H1 (cell line): ENCODE measurements at regions not wholly inside any gene's neighbourhood (a gene's known extent, or its start where the extent isn't known, plus 50 kb on each side); places are given as distances from the start of the nearest gene placed in this dataset.

Source experiments
- CTCF ChIA-PET: fragments of 300-600 bp; sonication (Branson Sonifier 250); formaldehyde crosslinking; loops from one replicate; lab custom pipeline; 2021; ENCODE audit not compliant: partially characterized antibody; lab: Charles Lee
- POLR2A ChIA-PET: fragments of 300-600 bp; sonication (Branson Sonifier 250); formaldehyde crosslinking; loops from one replicate; lab custom pipeline; 2021; ENCODE audit warnings: inconsistent platforms; ENCODE audit not compliant: partially characterized antibody; lab: Charles Lee
- DNase-seq, 2 experiments: peaks; one replicate each; pipeline versions ENCODE4 v3.0.0 to v3.0.0-alpha.2; 2010 to 2022; ENCODE audit warnings: low spot score in 2 of 2, low read depth in 1 of 2, mixed read lengths in 1 of 2
- FAIRE-seq: peaks from 2 replicates; lab custom pipeline; 2011; peaks lifted over from hg19 to GRCh38; lab: Jason Lieb, UNC
- H2AFZ ChIP-seq: 2 replicates; pipeline ENCODE4 v1.8.1; 2012; ENCODE audit warnings: low read length, inconsistent platforms
- H2AK5ac ChIP-seq: 2 replicates; pipeline ENCODE4 v1.6.1; 2013; ENCODE audit warnings: low read depth, low read length
- H2BK120ac ChIP-seq: replicated peaks from 2 replicates; pipeline ENCODE3; 2013; ENCODE audit warnings: low read depth, low read length, inconsistent platforms
- H2BK12ac ChIP-seq: 2 replicates; pipeline ENCODE4 v1.6.1; 2013; ENCODE audit warnings: low read depth, low read length
- H2BK15ac ChIP-seq: 2 replicates; pipeline ENCODE4 v1.6.1; 2013; ENCODE audit warnings: low read length
- H2BK20ac ChIP-seq: 2 replicates; pipeline ENCODE4 v1.6.1; 2013; ENCODE audit warnings: low read length
- H2BK5ac ChIP-seq: 2 replicates; pipeline ENCODE4 v1.6.1; 2013; ENCODE audit warnings: low read depth, low read length
- H3K14ac ChIP-seq: 2 replicates; pipeline ENCODE4 v1.6.1; 2013; ENCODE audit warnings: inconsistent platforms; ENCODE audit not compliant: insufficient read length
- H3K18ac ChIP-seq: 2 replicates; pipeline ENCODE4 v1.6.1; 2013; ENCODE audit warnings: low read length; ENCODE audit errors: extremely low read depth
- H3K23ac ChIP-seq: 2 replicates; pipeline ENCODE4 v1.6.1; 2013; ENCODE audit warnings: inconsistent platforms; ENCODE audit not compliant: insufficient read length
- H3K23me2 ChIP-seq: 2 replicates; pipeline ENCODE4 v1.6.1; 2013; ENCODE audit warnings: low read depth, low read length
- H3K27ac ChIP-seq: 2 replicates; pipeline ENCODE4 v1.6.1; 2011; ENCODE audit warnings: low read depth, low read length, inconsistent platforms
- H3K27me3 ChIP-seq, 4 experiments: replicated peaks in 1 of 4; 1 replicate in 1 of 4; 2 replicates in 3 of 4; pipeline versions ENCODE4 v1.6.1 to v1.8.1; 2011 to 2013; ENCODE audit warnings: low read length in 3 of 4, mild to moderate bottlenecking in 3 of 4, inconsistent platforms in 2 of 4, mixed read lengths in 2 of 4, moderate library complexity in 1 of 4; ENCODE audit not compliant: control insufficient read depth in 3 of 4, insufficient read depth in 3 of 4; ENCODE audit errors: extremely low read depth in 1 of 4
- H3K36me3 ChIP-seq, 4 experiments: 2 replicates each; pipeline versions ENCODE4 v1.6.1 to v1.8.1; 2011 to 2013; ENCODE audit warnings: mild to moderate bottlenecking in 4 of 4, low read length in 3 of 4, moderate library complexity in 2 of 4, control low read depth in 1 of 4, inconsistent platforms in 1 of 4; ENCODE audit not compliant: insufficient read depth in 4 of 4, control insufficient read depth in 2 of 4
- H3K4ac ChIP-seq: replicated peaks from 2 replicates; pipeline ENCODE3; 2013; ENCODE audit warnings: low read length, low read depth, mixed read lengths, inconsistent platforms; ENCODE audit not compliant: insufficient read length
- H3K4me1 ChIP-seq, 4 experiments: replicated peaks in 1 of 4; 1 replicate in 1 of 4; 2 replicates in 3 of 4; pipeline versions ENCODE4 v1.6.1 to v1.8.1; 2011 to 2013; ENCODE audit warnings: low read length in 3 of 4, inconsistent platforms in 2 of 4, mixed read lengths in 1 of 4; ENCODE audit not compliant: insufficient read depth in 4 of 4, control insufficient read depth in 3 of 4
- H3K4me2 ChIP-seq, 2 experiments: 2 replicates each; pipeline versions ENCODE4 v1.6.1 to v1.8.1; 2011 to 2013; ENCODE audit warnings: low read depth in 2 of 2, low read length in 2 of 2, control low read depth in 1 of 2, inconsistent platforms in 1 of 2, mild to moderate bottlenecking in 1 of 2; ENCODE audit not compliant: insufficient read depth in 1 of 2
- H3K4me3 ChIP-seq, 4 experiments: fragments of 200-600, 300-600 bp in 1 of 4; sonication (generic), shearing (Covaris generic), sonication (Bioruptor Twin) in 1 of 4; 2 replicates each; pipeline versions ENCODE4 v1.5.1 to v1.8.1; 2011 to 2016; ENCODE audit warnings: low read length in 4 of 4, low read depth in 3 of 4, control low read depth in 2 of 4, inconsistent platforms in 2 of 4, mild to moderate bottlenecking in 2 of 4, mixed read lengths in 1 of 4, moderate library complexity in 1 of 4; ENCODE audit not compliant: insufficient read depth in 2 of 4; ENCODE audit errors: extremely low read depth in 1 of 4
- H3K56ac ChIP-seq: replicated peaks from 2 replicates; pipeline ENCODE3; 2013; ENCODE audit warnings: low read depth, mild to moderate bottlenecking, mixed read lengths, low read length, inconsistent platforms; ENCODE audit not compliant: insufficient read length
- H3K79me1 ChIP-seq: 2 replicates; pipeline ENCODE4 v1.6.1; 2013; ENCODE audit warnings: low read depth, low read length, control low read depth
- H3K79me2 ChIP-seq, 2 experiments: 2 replicates each; pipeline versions ENCODE4 v1.6.1 to v1.8.1; 2012 to 2013; ENCODE audit warnings: low read length in 2 of 2, mild to moderate bottlenecking in 2 of 2, inconsistent platforms in 1 of 2; ENCODE audit not compliant: insufficient read depth in 2 of 2, control insufficient read depth in 1 of 2
- H3K9ac ChIP-seq, 4 experiments: replicated peaks in 1 of 4; 1 replicate in 1 of 4; 2 replicates in 3 of 4; pipeline versions ENCODE4 v1.6.1 to v1.8.1; 2011 to 2013; ENCODE audit warnings: low read depth in 3 of 4, low read length in 3 of 4, control low read depth in 2 of 4, mild to moderate bottlenecking in 2 of 4, moderate library complexity in 2 of 4, inconsistent platforms in 1 of 4; ENCODE audit errors: extremely low read depth in 1 of 4
- H3K9me3 ChIP-seq, 2 experiments: 2 replicates each; pipeline versions ENCODE4 v1.6.1 to v1.8.1; 2012 to 2013; ENCODE audit warnings: mild to moderate bottlenecking in 2 of 2, moderate library complexity in 2 of 2, control low read depth in 1 of 2, inconsistent platforms in 1 of 2, low read depth in 1 of 2, low read length in 1 of 2, mixed read lengths in 1 of 2; ENCODE audit not compliant: insufficient read depth in 2 of 2
- H4K20me1 ChIP-seq, 2 experiments: replicated peaks in 1 of 2; 2 replicates each; pipeline versions ENCODE3 to v1.8.1; 2011 to 2013; ENCODE audit warnings: inconsistent platforms in 2 of 2, low read length in 2 of 2, mild to moderate bottlenecking in 1 of 2; ENCODE audit not compliant: insufficient read depth in 2 of 2, control insufficient read depth in 1 of 2
- H4K5ac ChIP-seq: 2 replicates; pipeline ENCODE4 v1.6.1; 2013; ENCODE audit warnings: low read length, low read depth, mixed read lengths, inconsistent platforms; ENCODE audit not compliant: insufficient read length
- H4K8ac ChIP-seq: 2 replicates; pipeline ENCODE4 v1.8.0; 2013; ENCODE audit warnings: mild to moderate bottlenecking, moderate library complexity, low read length, inconsistent platforms; ENCODE audit not compliant: insufficient read depth; ENCODE audit errors: extremely low read depth
- H4K91ac ChIP-seq: replicated peaks from 2 replicates; pipeline ENCODE3; 2013; ENCODE audit warnings: low read length, mixed read lengths, inconsistent platforms; ENCODE audit not compliant: insufficient read length
- CREB1 ChIP-seq: IDR thresholded peaks from 2 replicates; pipeline ENCODE4 v1.6.1; 2012; ENCODE audit warnings: inconsistent platforms
- CTBP2 ChIP-seq: IDR thresholded peaks from 2 replicates; pipeline ENCODE4 v1.7.0; 2011; ENCODE audit warnings: borderline replicate concordance, mild to moderate bottlenecking, moderate library complexity, mixed read lengths, low read length; ENCODE audit not compliant: insufficient read depth, insufficient read length
- HDAC6 ChIP-seq: IDR thresholded peaks from one replicate; pipeline ENCODE4 v1.7.1; 2012; ENCODE audit warnings: low read depth, mild to moderate bottlenecking, inconsistent platforms, low read length, moderate library complexity
- RNF2 ChIP-seq: fragments of 200-900, 300-1000 bp; sonication (generic); IDR thresholded peaks from 2 replicates; pipeline ENCODE4 v1.7.1; 2016; ENCODE audit warnings: borderline replicate concordance, low read depth, mild to moderate bottlenecking, antibody characterized with exemption, low read length; ENCODE audit not compliant: poor library complexity, severe bottlenecking; ENCODE audit errors: missing control alignments
- SIRT6 ChIP-seq: IDR thresholded peaks from one replicate; pipeline ENCODE4 v1.7.1; 2012; ENCODE audit warnings: low read length, inconsistent platforms
- SP1 ChIP-seq: IDR thresholded peaks from 2 replicates; pipeline ENCODE4 v1.6.1; 2011; ENCODE audit warnings: low read depth, low read length
- WGBS, 2 experiments: shearing (Covaris generic) in 1 of 2; methylation state at CpG; one replicate each; pipeline versions ENCODE4 v1.1.6 to v1.1.7; 2013 to 2015; ENCODE audit warnings: low lambda C conversion rate in 2 of 2, mixed read lengths in 2 of 2, inconsistent platforms in 1 of 2, low coverage in 1 of 2, missing lambda C conversion rate in 1 of 2; ENCODE audit not compliant: insufficient replicate concordance in 2 of 2, insufficient coverage in 1 of 2, insufficient read length in 1 of 2; ENCODE audit errors: extremely low coverage in 1 of 2, missing lambda C conversion rate in 1 of 2; 5-methylcytosine and 5-hydroxymethylcytosine counted together

DNA sequence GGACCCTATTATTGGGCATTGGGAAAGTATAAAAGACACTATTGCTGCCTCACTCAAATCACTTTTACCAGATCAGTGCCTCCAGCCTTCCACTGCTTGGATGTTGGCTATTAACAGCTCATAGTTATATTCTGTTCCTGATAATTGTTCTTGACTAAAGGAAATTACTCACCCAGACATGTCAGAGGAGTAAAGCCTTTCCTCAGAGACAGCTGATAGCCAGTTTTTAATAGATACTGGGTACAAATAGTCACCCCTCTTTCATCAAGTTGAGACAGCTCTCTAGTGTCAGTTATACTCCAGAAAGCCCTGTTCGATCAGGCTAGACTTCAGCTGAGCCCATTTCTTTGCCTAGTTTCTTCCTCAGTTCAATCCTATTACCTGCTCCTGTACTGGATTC lies 876.1 kb upstream of the B3GALT2 start:
- Histone ChIP-seq H3K4me3 (no peak overlapping the region), H3K4me1 (no peaks in the 10 kb centered on the region), H3K23me2 (no peaks in the 10 kb centered on the region), H4K91ac (no peak overlapping the region), H3K18ac (no peak overlapping the region), H3K27me3 (no peaks in the 10 kb centered on the region), H2AK5ac (no peak overlapping the region), H3K79me2 (no peaks in the 10 kb centered on the region), H3K79me1 (no peaks in the 10 kb centered on the region), H4K20me1 (no peaks in the 10 kb centered on the region), H3K56ac (no peak overlapping the region), H3K27ac (no peak overlapping the region), H2BK15ac (no peak overlapping the region), H2BK20ac (no peak overlapping the region), H4K8ac (no peak overlapping the region), H2BK120ac (no peak overlapping the region), H3K9me3 (no peaks in the 10 kb centered on the region; a peak in 1 of 4 replicates), H3K36me3 (no peaks in the 10 kb centered on the region), H3K9ac (no peak overlapping the region), H3K4ac (no peak overlapping the region), H2BK5ac (no peak overlapping the region), H3K23ac (no peak overlapping the region), H2AFZ (no peak overlapping the region), H4K5ac (no peak overlapping the region), H3K14ac (no peak overlapping the region), H2BK12ac (no peak overlapping the region), H3K4me2 (no peak overlapping the region)
- 91% methylated on average over 1 of the region's 1 CpG; no CpG with 5 or more reads in 1 of the 2 experiments for WGBS, 2 experiments
- TF ChIP-seq CREB1 (no peak), SIRT6 (no peak), HDAC6 (no peak), CTBP2 (no peak), RNF2 (no peak), SP1 (no peak)
- FAIRE-seq: no peak
- ChIA-PET POLR2A (no interaction called here), CTCF (no interaction called here)
- DNase-seq: no peak
